ENCODE measurements at regions not wholly inside any gene's neighbourhood (a gene's known extent, or its start where the extent isn't known, plus 50 kb on each side); places are given as distances from the start of the nearest gene placed in this dataset.

- no peaks in the 10 kb centered on the region for H3K27me3 ChIP-seq (replicated peaks; ENCODE audit: insufficient read depth)
- ATAC-seq (ENCODE audit: insufficient number of reproducible peaks, low FRiP score, low read depth): no peak
- no peak overlapping the region for H3K27ac ChIP-seq
- no peaks in the 10 kb centered on the region for H3K4me1 ChIP-seq (ENCODE audit: control insufficient read depth in 1 of 2, low read depth in 2 of 2)
- no peak overlapping the region for H3K4me3 ChIP-seq
- H3K36me3 ChIP-seq: no peaks in the 10 kb centered on the region
- DNase-seq (ENCODE audit: low spot score): no peak
- TF ChIP-seq CTCF (IDR thresholded peaks at IDR 0.05): no peak
- H3K9me3 ChIP-seq: no peaks in the 10 kb centered on the region
Observed at GRCh38 chr5:128684961-128685360, 146.9 kb upstream of the FBN2 start.

- no peak for DNase-seq (ENCODE audit: low spot score)
- no peak for ATAC-seq (ENCODE audit: insufficient number of reproducible peaks, low FRiP score, low read depth)
Observed at GRCh38 chr5:128687930-128688329, 149.9 kb upstream of the FBN2 start.

GRCh38 chr5:128693764-128694163, 155.7 kb upstream of the FBN2 start:
- no peak overlapping the region for H3K27ac ChIP-seq
- DNase-seq (ENCODE audit: low spot score): no peak
- H3K36me3 ChIP-seq: no peaks in the 10 kb centered on the region
- TF ChIP-seq CTCF (IDR thresholded peaks at IDR 0.05): no peak
- ATAC-seq (ENCODE audit: insufficient number of reproducible peaks, low FRiP score, low read depth): no peak
- no peak overlapping the region for H3K4me3 ChIP-seq
- H3K9me3 ChIP-seq: no peaks in the 10 kb centered on the region
- H3K27me3 ChIP-seq (replicated peaks; ENCODE audit: insufficient read depth): no peaks in the 10 kb centered on the region
- no peaks in the 10 kb centered on the region for H3K4me1 ChIP-seq (ENCODE audit: control insufficient read depth in 1 of 2, low read depth in 2 of 2)

More at GRCh38 chr5:128687930-128688329, 149.9 kb upstream of the FBN2 start:
- H3K27me3 ChIP-seq (replicated peaks; ENCODE audit: insufficient read depth): no peaks in the 10 kb centered on the region
- no peak overlapping the region for H3K27ac ChIP-seq
- H3K36me3 ChIP-seq: no peaks in the 10 kb centered on the region
- no peak overlapping the region for H3K4me3 ChIP-seq
- no peak for TF ChIP-seq CTCF (IDR thresholded peaks at IDR 0.05)
- no peaks in the 10 kb centered on the region for H3K9me3 ChIP-seq
- no peaks in the 10 kb centered on the region for H3K4me1 ChIP-seq (ENCODE audit: control insufficient read depth in 1 of 2, low read depth in 2 of 2)

- Histone ChIP-seq H3K36me3 (no peaks in the 10 kb centered on the region), H3K9me3 (no peaks in the 10 kb centered on the region), H3K4me1 (ENCODE audit: control insufficient read depth in 1 of 2, low read depth in 2 of 2) (no peaks in the 10 kb centered on the region), H3K27me3 (replicated peaks; ENCODE audit: insufficient read depth) (no peaks in the 10 kb centered on the region), H3K4me3 (no peak overlapping the region), H3K27ac (no peak overlapping the region)
- ATAC-seq (ENCODE audit: insufficient number of reproducible peaks, low FRiP score, low read depth) (no peak), DNase-seq (ENCODE audit: low spot score) (no peak)
- TF ChIP-seq CTCF (IDR thresholded peaks at IDR 0.05): no peak
Observed at GRCh38 chr5:128695791-128696530, 157.9 kb upstream of the FBN2 start.

- no peaks in the 10 kb centered on the region for H3K4me1 ChIP-seq (ENCODE audit: control insufficient read depth in 1 of 2, low read depth in 2 of 2)
- ATAC-seq (ENCODE audit: insufficient number of reproducible peaks, low FRiP score, low read depth): no peak
- TF ChIP-seq CTCF (IDR thresholded peaks at IDR 0.05): no peak
Observed at GRCh38 chr5:128701301-128701700, 163.3 kb upstream of the FBN2 start.

More at GRCh38 chr5:128701301-128701700, 163.3 kb upstream of the FBN2 start:
- H3K36me3 ChIP-seq: no peaks in the 10 kb centered on the region
- H3K9me3 ChIP-seq: no peaks in the 10 kb centered on the region
- no peaks in the 10 kb centered on the region for H3K27me3 ChIP-seq (replicated peaks; ENCODE audit: insufficient read depth)
- no peak overlapping the region for H3K27ac ChIP-seq
- no peak overlapping the region for H3K4me3 ChIP-seq
- DNase-seq (ENCODE audit: low spot score): no peak
